NAMALWA (cell line): ENCODE measurements at regions not wholly inside any gene's neighbourhood (a gene's known extent, or its start where the extent isn't known, plus 50 kb on each side); places are given as distances from the start of the nearest gene placed in this dataset.

Experiments used
- DNase-seq: peaks from one replicate; pipeline ENCODE4 v3.0.0-alpha.2; 2015; ENCODE audit warnings: low spot score

GRCh38 chr13:34751492-34751891, 190.6 kb upstream of the NBEA start:
- DNase-seq, result no peak

GRCh38 chr13:34752283-34752960, 189.6 kb upstream of the NBEA start:
- no peak for DNase-seq

- no peak for DNase-seq
These were observed 185.9 kb upstream of the NBEA start for GRCh38 chr13:34756136-34756535.

GRCh38 chr13:34756572-34756971, 185.5 kb upstream of the NBEA start:
- DNase-seq, result no peak

- no peak for DNase-seq
These were observed 184.6 kb upstream of the NBEA start for GRCh38 chr13:34757441-34757840.

GRCh38 chr13:34758628-34759027, 183.4 kb upstream of the NBEA start:
- no peak for DNase-seq

- no peak for DNase-seq
These were observed 179.8 kb upstream of the NBEA start for GRCh38 chr13:34762312-34762711.

GRCh38 chr13:34764246-34764645, 177.8 kb upstream of the NBEA start:
- DNase-seq, result no peak

GRCh38 chr13:34765446-34766180, 176.5 kb upstream of the NBEA start:
- no peak for DNase-seq

- no peak for DNase-seq
These were observed 174.3 kb upstream of the NBEA start for GRCh38 chr13:34767778-34768177.

GRCh38 chr13:34772206-34772605, 169.9 kb upstream of the NBEA start:
- DNase-seq, result no peak

- no peak for DNase-seq
These were observed 169.2 kb upstream of the NBEA start for GRCh38 chr13:34772881-34773280.

- no peak for DNase-seq
These were observed 165.6 kb upstream of the NBEA start for GRCh38 chr13:34776390-34776981.

GRCh38 chr13:34777089-34777913, 164.8 kb upstream of the NBEA start:
- DNase-seq, result no peak

- no peak for DNase-seq
These were observed 164.2 kb upstream of the NBEA start for GRCh38 chr13:34777914-34778303.

- DNase-seq, result no peak
These were observed 162.9 kb upstream of the NBEA start for GRCh38 chr13:34779171-34779570.

GRCh38 chr13:34793301-34793700, 148.8 kb upstream of the NBEA start:
- DNase-seq, result no peak

GRCh38 chr13:34803756-34804155, 138.3 kb upstream of the NBEA start:
- no peak for DNase-seq

- no peak for DNase-seq
These were observed 136.7 kb upstream of the NBEA start for GRCh38 chr13:34805347-34805746.

GRCh38 chr13:34808649-34809048, 133.4 kb upstream of the NBEA start:
- no peak for DNase-seq

- DNase-seq, result no peak
These were observed 131.1 kb upstream of the NBEA start for GRCh38 chr13:34810996-34811395.

- no peak for DNase-seq
These were observed 126.5 kb upstream of the NBEA start for GRCh38 chr13:34815526-34815925.
